ENCODE measurements at regions not wholly inside any gene's neighbourhood (a gene's known extent, or its start where the extent isn't known, plus 50 kb on each side); places are given as distances from the start of the nearest gene placed in this dataset.
"Not testable (repeated sequence)": the region's sequence is repeated elsewhere in the genome, so short reads cannot be mapped to it uniquely, and the experiment has no call there.

DNA sequence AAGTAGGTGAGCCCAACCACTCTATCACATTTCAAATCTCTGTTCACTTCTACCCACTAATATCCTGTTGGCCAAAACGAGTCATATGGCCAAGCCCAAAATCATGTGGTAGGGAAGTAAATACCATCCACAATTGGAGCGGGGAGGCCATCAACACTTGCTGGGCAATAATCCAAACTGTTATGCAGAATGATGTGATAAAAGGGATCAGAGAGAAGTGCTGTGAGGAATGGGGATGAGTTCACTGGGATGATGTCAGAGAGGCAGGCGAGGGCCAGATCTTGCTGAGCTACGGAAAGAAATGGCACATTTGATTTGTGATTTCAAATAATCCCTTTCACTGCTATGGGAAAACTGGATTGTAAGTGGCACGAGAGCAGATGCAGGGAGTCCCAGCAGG lies 188.4 kb downstream of the NPIPA8 start:
- DNase-seq (ENCODE audit: low spot score): not testable (repeated sequence)

DNA sequence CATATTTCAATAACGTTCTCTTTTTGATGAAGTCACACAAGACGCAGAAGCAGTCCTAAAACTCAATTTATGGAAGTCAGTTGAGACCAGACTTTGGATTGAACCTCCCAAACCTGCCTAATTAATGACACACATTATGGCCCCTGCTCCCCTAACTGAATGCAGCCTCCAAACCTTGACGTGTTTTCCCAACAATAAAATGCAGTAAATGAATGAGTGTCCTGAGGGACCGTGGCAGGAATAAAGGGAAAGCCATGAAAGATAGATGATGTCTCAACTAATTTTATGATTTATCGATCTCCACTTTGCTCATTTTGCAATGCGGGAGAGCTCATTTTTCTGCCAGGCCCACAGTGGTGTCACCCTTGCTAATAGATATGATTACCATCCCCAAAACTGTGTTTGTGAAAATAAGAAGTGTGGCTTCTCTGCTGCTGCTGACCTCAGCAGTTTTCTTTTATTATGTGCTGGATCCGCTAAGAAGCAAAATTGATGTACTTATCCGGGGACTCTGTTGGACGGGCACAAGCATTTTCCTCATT lies 189.9 kb downstream of the NPIPA8 start:
- DNase-seq (ENCODE audit: low spot score): not testable (repeated sequence)

DNA sequence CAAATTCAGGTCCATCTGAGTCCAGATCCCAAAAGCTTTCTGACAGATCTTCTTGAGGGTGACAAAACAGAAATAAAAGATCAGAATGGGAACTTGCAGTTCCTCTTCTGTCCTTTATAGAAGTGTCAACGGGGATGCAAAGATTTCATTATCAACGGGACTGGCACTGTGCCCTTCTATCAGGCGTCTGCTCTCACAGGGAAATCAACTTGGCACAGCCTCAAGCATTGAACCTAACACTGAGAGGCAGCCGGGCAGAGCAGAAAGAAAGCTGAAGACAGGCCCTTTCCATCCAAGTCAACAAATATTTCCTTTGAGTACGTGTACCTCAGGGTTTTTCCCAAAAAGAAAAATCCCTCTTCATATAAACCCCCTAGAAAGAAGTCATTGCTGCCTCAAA lies 194.5 kb downstream of the NPIPA8 start:
- not testable (repeated sequence) for DNase-seq (ENCODE audit: low spot score)

DNA sequence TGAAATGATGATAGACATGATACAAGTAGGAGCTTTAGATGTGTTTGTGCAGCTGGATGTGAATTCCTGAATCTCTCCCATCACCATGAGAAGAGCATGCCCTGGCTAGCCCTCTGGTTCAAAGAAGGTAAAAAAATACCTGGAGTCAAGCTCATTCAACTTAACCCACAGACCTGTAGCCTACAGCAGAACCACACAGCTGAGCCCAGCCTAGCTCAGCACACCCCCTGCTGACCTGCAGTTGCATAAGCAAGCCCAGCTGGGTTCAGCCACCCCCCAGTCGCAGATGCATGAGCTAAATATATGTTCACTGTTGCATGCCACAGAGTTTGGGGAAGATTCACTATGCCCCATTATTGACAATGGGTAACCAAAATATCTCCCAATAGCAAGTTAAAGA lies 200.2 kb downstream of the NPIPA8 start:
- not testable (repeated sequence) for DNase-seq (ENCODE audit: low spot score)

DNA sequence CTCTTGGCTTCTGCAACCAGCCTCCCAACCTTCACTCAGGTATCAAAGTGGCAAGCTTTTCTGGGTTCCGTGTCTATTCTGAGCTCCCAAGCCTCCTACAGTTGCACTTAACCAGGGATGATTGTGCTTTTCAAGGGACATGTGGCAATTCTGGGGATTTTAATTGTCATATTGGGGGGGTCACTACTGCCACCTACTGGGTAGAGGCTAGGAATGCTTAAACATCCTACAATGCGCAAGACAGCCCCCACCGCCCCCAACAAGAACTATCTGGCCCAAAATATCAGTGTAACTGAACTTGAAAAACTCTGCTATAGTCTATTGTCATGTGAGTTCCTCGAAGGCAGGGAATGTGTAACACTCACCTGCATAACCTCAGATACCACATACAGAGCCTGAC lies 201.5 kb downstream of the NPIPA8 start:
- DNase-seq (ENCODE audit: low spot score): not testable (repeated sequence)

DNA sequence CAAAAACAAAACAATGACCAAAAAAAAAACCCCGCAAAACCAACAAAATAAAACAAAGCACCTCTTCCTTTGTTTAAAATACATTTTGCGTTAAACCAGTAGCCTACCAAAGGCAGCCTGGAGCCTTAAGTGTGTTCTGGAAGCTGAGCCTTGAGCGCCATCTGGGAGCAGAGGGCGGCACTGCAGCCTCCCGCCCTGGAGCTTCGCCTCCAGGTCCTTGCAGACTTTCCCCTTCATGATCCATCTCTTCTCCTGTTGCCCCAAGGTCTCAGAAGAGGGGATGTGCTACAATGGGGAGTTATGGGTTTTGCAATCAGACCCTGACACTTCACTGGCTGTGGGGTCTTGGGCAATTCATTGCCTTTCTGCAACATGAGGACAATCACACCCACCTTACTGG lies 204.9 kb downstream of the NPIPA8 start:
- not testable (repeated sequence) for DNase-seq (ENCODE audit: low spot score)

DNA sequence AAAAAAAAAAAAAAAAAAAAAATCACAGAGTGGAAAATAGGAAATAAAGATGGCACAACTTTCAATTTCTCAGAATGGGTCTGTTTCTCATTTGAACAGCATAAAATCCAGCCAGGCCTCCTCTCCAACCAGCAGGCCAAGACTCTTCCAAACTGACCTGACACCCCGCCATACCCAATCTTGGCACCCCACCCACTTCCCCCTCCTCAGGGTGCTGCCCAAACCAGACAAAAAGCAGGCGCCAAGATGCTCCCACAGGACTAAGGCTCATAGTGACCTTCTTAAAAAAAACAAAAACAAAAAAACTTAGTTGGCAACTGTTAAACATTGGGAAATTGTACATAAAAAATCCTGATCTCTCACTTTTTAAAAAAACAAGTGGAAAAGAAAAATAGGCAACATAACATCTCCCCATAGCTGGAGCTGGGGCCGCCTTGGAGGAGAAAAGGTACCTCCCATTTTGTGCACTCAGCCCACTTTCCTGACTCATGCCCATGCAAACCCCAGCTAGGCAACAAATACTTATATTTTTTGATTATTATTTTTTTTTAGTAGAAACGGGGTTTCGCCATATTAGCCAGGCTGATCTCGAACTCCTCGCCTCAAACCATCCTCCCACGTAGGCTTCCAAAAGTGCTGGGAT lies 205.9 kb downstream of the NPIPA8 start:
- not testable (repeated sequence) for DNase-seq (ENCODE audit: low spot score)

DNA sequence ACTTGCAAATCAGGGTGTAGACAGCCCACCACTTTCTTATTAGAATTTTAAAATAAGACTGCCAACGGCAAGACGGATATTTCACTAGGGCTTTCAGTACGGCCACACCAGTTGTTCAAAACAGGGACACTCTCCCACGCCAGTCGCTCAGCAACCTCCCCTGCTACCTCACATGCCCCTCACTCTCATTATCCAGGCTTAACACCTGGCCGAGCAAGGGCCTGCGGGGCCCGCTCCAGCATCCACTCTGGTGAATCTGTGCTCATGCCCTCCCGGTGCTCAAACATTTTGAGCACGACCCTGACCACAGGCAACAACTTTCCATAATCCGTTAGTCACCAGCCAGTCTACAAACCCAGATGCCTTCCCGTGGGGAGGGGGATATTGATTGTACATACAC lies 209.5 kb downstream of the NPIPA8 start:
- not testable (repeated sequence) for DNase-seq (ENCODE audit: low spot score)

DNA sequence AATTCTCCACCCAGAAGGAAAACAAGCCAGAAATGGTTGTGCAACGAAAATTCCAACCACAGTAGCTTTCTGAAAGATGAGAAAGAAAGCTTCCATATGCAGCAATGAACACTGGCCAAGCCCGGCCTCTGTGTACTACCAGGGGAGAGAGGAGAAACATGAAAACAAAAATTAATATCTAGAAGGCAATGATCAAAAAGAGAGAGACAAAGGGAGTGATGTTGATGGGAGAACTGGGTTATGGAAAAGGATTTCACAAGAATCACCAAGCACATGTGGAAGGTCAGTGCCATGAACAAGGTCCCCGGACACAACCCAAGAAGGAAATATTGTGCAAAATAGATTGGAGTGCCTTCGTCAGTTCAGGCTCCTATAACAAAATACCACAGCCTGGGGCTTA lies 217.4 kb downstream of the NPIPA8 start:
- not testable (repeated sequence) for DNase-seq (ENCODE audit: low spot score)

DNA sequence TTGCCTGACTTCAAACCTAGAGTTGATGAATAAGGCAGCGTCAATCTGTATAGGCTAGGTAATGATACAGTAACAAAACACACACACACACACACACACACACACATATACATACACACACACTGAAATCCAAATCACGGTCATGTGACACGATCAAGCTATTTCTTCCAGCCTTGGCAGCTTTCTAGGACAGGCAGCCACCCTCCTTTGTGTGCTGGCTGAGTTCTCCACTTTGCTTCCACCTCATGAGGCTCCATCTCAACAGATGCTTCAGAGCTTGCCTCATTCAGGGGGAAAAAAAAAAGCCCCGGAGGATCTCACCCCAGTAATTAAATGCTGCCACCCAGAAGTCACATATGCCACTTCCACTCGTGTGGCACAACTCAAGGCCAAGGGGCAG lies 217.9 kb downstream of the NPIPA8 start:
- not testable (repeated sequence) for DNase-seq (ENCODE audit: low spot score)

DNA sequence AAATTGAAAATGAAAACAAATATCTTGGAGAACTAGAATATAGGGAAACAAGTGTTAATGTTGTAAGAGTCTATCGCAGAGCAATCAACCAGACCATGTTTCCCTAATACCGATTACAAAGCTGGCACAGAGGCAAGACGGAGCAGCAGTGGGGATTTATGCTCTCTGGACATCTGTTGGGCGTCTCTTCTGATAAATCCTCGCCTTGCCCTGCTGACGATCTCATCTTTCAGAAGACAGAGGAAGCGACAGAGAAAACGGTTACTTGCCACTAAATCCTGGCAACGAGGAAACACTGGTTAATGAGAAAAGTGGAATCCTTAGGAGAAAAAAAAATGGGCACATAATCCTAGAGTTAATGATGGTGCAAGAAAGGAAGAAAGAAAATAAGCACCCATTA lies 218.5 kb downstream of the NPIPA8 start:
- DNase-seq (ENCODE audit: low spot score): not testable (repeated sequence)

DNA sequence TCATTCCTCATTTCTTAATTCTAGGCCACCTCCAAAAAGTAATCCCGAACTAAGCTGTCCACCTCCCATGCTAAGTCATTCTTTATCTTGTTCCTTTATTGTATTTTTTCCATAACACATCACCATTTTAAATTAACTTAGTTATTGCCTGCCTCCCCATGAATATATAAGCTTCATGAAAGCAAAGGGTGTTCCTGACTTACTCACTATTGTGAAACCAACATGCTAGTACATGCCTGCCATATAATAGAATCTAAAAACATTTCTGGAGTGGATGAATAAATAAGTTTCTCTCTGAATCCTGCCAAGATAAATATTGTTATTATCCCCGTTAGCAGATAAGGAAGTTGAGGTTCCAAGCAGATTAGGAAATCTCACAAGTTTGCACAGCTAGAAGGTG lies 232.1 kb downstream of the NPIPA8 start:
- not testable (repeated sequence) for DNase-seq (ENCODE audit: low spot score)

DNA sequence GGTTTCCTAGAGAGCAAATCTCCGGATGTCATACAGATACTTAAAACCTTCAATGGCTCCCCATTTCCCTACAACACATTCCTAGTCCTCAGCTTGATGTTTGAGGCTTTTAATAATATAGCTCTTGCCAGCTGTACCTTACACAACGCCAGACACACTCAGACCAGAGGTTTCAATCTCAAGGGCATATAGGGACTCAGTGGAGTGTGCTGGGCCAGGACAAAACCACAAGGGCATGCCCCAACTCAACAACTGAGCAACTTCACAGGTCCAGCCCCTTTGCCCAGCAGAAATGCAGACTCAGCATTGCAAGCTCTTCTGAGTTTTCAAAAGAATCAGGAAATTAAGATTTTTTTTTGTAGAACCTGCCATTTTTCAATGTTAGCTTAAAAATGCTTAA lies 235.5 kb downstream of the NPIPA8 start:
- not testable (repeated sequence) for DNase-seq (ENCODE audit: low spot score)

DNA sequence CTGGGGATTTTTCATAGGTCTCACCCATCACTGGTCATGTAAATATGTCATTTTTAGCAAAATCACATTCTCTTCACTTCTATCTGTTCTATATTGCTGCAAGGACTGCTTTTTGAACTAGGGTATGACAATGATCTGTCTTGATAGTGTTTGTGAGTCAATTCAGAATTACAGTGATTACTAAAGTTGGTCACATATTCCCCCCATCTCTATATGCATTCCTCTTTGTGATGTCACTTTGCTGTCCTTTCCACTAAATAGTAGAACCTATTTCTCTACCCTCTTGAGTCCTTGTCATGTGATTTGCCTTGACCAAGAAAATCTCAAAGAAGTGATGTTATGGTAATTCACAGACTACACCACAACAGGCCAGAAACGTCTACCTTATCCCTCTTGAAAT lies 243.9 kb downstream of the NPIPA8 start:
- not testable (repeated sequence) for DNase-seq (ENCODE audit: low spot score)

DNA sequence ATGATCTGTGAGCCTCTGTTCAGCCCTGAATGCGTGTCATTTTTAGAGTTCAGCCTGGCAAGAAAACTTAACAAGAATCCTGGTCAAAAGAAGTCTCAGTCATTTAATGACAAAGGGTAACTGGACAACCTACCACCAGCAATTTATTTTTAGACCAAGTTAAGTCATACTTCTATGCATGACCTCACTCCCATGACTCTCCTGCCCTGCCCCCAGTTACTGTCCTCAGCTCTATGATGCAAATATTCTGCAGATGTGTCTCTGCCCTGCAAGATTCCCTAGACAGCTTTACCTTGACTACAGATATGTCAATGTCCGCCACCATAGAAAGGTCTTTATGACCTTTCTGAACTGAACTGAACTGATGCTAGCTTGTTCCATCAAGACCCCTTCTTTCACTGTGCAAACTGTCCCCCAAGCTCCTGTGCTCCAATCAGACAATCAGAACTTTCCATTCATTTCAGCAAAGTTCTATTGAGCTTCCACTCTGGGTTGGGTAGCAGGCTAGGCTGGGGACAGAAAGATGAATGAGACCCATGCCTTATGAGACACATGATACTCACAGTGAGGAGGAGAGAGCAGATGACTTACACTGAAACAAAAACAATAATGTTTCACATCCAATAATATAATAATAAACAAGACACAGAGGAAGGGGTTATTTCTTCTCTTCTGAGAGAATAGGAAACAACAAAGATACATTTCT lies 255.7 kb downstream of the NPIPA8 start:
- not testable (repeated sequence) for DNase-seq (ENCODE audit: low spot score)

DNA sequence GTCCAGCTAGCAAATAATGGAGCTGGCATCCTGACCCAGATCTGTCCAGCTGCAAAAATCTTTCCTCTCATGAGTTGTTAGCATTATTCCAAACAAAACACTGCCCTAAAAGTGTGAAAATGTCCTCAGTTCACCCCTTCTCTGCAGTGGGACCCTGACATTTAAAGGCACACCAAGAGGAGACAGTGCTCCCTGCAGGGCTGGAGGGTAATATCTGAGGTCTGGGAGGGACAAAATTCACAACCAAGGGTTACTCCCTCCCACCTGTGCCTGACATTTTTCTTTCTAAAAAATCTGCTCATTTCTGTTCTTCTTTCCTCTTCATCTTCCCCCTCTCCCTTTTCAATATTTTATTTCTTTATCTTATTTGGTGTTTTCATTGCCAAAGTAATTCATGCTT lies 258.6 kb downstream of the NPIPA8 start:
- DNase-seq (ENCODE audit: low spot score): not testable (repeated sequence)

DNA sequence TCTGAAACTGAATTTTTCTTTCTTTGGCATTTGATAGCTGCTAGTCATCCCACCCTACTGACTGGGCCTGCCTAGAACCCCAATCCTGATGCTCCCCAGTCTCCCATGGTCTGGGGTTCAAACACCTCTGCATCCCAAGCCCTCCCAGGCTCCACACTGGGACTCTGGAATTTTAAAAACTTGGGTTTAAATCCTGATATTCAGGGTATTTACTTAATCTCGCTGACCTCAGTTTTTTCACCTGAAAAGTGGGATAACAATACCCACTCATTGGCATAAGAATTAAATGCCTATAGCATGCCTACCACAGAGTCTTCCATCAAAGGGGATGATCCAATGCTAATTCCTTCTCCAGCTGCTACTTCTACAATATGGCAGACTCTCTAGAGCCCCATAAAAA lies 264.4 kb downstream of the NPIPA8 start:
- DNase-seq (ENCODE audit: low spot score): no peak

DNA sequence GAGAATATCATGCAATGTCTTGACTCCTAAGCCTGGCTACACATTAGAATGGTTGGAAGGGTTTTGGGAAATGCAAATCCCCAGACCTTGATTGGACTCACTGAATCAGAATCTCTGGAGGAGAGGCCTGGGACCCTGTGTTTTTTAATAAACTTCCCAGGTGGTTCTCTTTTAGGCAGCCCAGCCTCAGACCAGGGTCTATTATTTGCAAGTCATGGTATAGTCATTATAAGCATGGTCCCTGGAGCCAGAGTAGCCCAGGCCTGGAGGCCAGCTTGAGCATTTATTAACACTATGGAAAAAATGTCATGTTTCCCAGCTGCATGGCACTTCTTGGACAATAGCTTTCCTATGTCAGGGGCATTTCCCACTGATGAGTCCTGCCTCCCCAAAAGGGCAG lies 266.9 kb downstream of the NPIPA8 start:
- no peak for DNase-seq (ENCODE audit: low spot score)

DNA sequence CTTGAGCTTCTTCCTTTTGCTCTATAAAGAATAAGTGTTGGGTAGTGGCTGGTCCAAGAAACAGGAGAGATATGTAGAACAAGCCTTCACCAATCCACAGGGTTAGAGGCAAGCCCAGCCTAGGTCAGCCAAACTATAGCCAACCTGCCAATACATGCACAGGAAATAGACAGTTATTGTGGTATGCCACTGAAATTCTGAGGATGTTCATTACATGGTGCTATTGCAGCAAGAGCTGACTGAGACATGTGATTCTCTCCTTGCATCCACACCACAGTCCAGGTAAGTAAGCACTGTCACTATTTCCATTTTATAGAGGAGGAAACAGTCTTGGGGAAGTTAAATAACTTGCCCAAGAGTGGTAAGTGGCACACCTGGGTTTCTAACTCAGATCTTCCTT lies 268.1 kb downstream of the NPIPA8 start:
- no peak for DNase-seq (ENCODE audit: low spot score)

DNA sequence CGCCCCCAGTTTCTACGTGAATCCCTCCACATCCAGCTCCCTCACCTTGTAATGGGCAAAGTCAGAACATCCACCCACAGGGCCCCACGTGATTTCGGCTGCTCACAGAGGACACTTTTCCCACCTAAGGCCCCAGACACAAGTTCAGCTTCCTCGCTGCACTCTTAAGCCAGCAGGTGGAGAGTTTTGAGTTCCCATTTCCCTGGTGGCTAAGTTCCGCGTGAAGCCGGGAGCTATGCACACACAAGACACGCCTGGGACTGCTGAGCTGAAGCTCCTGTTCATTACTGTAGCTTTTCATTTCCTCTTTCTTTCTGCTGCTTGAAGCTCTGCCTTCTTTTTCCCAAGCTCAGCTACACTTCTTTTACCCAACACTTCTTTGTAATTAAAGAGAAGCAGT lies 273.8 kb downstream of the NPIPA8 start:
- no peak for DNase-seq (ENCODE audit: low spot score)

DNA sequence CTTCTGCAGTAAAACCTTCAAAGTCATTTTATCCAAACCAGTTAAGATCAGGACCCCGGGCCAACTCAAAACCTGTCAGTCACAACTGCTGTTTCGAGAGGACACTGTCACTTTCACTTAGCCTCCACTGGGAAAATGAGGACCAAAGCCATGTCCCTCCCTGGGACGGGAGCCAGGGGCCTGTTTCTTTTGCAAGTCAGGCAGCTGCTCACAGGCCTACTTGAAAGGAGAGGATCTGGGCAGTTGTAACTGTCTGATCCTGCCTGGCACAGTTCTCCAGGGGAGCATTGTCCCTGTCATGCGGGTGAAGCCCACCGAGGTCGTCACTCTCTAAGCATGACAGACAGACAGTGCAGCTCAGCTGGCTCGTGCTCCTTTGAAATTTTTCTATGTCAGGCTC lies 276.2 kb downstream of the NPIPA8 start:
- no peak for DNase-seq (ENCODE audit: low spot score)

DNA sequence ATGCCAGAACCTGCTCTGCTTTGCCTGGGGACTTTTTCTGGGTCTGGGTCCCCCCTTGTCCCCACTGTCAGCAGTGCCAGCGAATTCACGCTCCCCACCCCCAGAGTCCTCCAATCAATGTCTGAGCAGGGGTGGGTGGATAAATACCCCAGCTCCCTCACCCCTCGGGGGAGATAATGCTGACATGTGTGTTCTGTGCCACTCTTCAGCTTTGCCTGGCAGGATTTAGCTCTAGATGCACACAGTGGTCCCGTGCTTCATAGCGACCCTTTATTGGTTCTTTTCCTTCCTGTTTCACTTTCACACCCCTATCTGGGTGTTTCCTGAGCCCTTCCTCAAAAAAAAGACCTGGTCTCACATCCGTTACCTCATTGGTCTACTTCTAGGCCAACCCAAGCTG lies 277.0 kb downstream of the NPIPA8 start:
- DNase-seq (ENCODE audit: low spot score): no peak

DNA sequence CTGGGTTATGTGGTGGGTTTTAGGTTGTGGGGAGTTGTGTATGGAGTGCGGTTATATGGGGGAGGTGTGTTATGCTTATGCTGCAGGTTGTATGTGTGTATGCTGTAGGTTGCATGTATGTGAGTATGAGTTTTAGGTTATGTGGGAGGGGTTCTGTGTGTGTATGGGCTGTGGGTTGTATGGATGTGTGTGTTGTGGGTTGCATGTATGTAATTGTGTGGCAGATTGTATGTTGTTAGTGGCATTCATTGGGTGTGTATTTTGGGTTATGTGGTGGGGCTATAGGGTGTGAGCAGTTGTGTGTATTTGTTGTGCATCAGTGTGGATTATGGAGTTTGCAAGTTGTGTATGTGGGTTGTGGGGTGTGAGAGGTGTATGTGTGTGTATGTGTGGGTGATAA lies 277.4 kb downstream of the NPIPA8 start:
- DNase-seq (ENCODE audit: low spot score): no peak

Data from hematopoietic multipotent progenitor cell treated with erythropoietin and hydrocortisone succinate and interleukin-3 and kit ligand, for 15 days (in vitro differentiated cells).